ENCODE measurements at regions not wholly inside any gene's neighbourhood (a gene's known extent, or its start where the extent isn't known, plus 50 kb on each side); places are given as distances from the start of the nearest gene placed in this dataset.

- TF ChIP-seq CTCF (IDR thresholded peaks at IDR 0.05; ENCODE audit: insufficient read depth, low read length, poor library complexity, severe bottlenecking) = no peak
- Histone ChIP-seq H3K27me3 (replicated peaks; ENCODE audit: control insufficient read depth, insufficient read depth, low read length) (no peaks in the 10 kb centered on the region; the same call in 1 of the 2 replicates), H3K36me3 (ENCODE audit: control insufficient read depth, insufficient read depth, low read length) (no peaks in the 10 kb centered on the region), H3K4me3 (replicated peaks; ENCODE audit: low read depth, low read length) (no peak overlapping the region)
- DNase-seq (ENCODE audit: extremely low read depth, insufficient read length) = no peak
Measured at GRCh38 chr2:175630280-175631244, 371.5 kb downstream of the LNPK start.

DNA sequence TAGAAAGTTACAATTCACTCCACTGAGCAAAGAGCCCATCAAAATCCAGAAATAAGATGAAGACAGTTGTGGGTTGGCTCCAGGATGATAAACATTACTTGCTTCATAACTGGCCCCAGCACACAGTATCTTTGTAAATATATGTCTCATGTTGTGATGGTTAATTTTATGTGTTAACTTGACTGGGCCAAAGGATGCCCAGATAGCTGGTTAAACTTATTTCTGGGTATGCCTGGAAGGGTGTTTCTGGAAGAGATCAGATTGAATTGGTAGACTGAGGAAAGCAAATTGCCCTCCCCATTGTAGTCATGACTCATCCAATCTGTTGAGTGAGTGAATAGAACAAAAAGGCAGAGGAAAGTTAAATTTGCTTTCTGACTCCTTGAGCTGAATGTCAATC, 373.8 kb downstream of the LNPK start:
- no peak overlapping the region for H3K4me3 ChIP-seq (replicated peaks; ENCODE audit: low read depth, low read length)
- TF ChIP-seq CTCF (IDR thresholded peaks at IDR 0.05; ENCODE audit: insufficient read depth, low read length, poor library complexity, severe bottlenecking) = no peak
- DNase-seq (ENCODE audit: extremely low read depth, insufficient read length) = no peak
- no peaks in the 10 kb centered on the region; the same call in 1 of the 2 replicates for H3K27me3 ChIP-seq (replicated peaks; ENCODE audit: control insufficient read depth, insufficient read depth, low read length)
- H3K36me3 ChIP-seq (ENCODE audit: control insufficient read depth, insufficient read depth, low read length) = no peaks in the 10 kb centered on the region

DNA sequence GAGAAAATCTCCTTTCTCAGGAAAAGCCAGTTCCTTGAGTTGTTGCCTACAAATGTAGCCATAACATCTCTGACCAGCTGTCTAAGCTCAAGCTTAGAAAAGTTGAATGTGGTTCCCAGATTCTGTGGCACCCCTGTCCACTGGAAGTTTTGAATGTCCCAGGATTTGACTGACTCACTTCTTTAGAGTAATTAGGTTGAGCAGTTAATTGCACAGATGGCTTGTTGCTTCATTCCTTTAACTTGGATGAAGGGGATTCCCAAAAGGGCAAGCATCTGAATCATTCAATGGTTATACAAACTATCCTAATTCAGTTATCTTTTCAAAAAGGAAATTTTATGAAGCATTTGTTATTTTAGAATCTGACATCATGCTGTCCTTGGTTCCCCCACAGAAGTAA, 374.7 kb downstream of the LNPK start:
- no peaks in the 10 kb centered on the region for H3K27me3 ChIP-seq (replicated peaks; ENCODE audit: control insufficient read depth, insufficient read depth, low read length)
- H3K4me3 ChIP-seq (replicated peaks; ENCODE audit: low read depth, low read length) = no peak overlapping the region
- no peak for TF ChIP-seq CTCF (IDR thresholded peaks at IDR 0.05; ENCODE audit: insufficient read depth, low read length, poor library complexity, severe bottlenecking)
- H3K36me3 ChIP-seq (ENCODE audit: control insufficient read depth, insufficient read depth, low read length) = no peaks in the 10 kb centered on the region
- DNase-seq (ENCODE audit: extremely low read depth, insufficient read length) = no peak

- TF ChIP-seq CTCF (IDR thresholded peaks at IDR 0.05; ENCODE audit: insufficient read depth, low read length, poor library complexity, severe bottlenecking) = no peak
- H3K36me3 ChIP-seq (ENCODE audit: control insufficient read depth, insufficient read depth, low read length) = no peaks in the 10 kb centered on the region
- H3K27me3 ChIP-seq (replicated peaks; ENCODE audit: control insufficient read depth, insufficient read depth, low read length) = no peaks in the 10 kb centered on the region
- DNase-seq (ENCODE audit: extremely low read depth, insufficient read length) = no peak
- H3K4me3 ChIP-seq (replicated peaks; ENCODE audit: low read depth, low read length) = no peak overlapping the region
Measured at GRCh38 chr2:175626796-175627195, 375.3 kb downstream of the LNPK start.

- H3K4me3 ChIP-seq (replicated peaks; ENCODE audit: low read depth, low read length) = no peak overlapping the region
- no peak for DNase-seq (ENCODE audit: extremely low read depth, insufficient read length)
- no peak for TF ChIP-seq CTCF (IDR thresholded peaks at IDR 0.05; ENCODE audit: insufficient read depth, low read length, poor library complexity, severe bottlenecking)
- H3K36me3 ChIP-seq (ENCODE audit: control insufficient read depth, insufficient read depth, low read length) = no peaks in the 10 kb centered on the region
- H3K27me3 ChIP-seq (replicated peaks; ENCODE audit: control insufficient read depth, insufficient read depth, low read length) = no peaks in the 10 kb centered on the region
Measured at GRCh38 chr2:175624785-175625184, 377.3 kb downstream of the LNPK start.

All from GM06990 (cell line).